Caki2 (cell line): ENCODE measurements at regions not wholly inside any gene's neighbourhood (a gene's known extent, or its start where the extent isn't known, plus 50 kb on each side); places are given as distances from the start of the nearest gene placed in this dataset.

Experiments
- DNase-seq: peaks from one replicate; pipeline ENCODE4 v3.0.0-alpha.2; 2015; ENCODE audit warnings: low read depth
- in situ Hi-C: cut with HindIII; loops from 2 replicates; pipeline ENCODE4 v1.10.0; 2016; ENCODE audit warnings: low sequenced_read_pairs, low pct_unique_long_range_greater_than_20kb, mixed read lengths

- in situ Hi-C loops: no loop called here
- DNase-seq: no peak
Observed at GRCh38 chr10:78567680-78568455, 500.9 kb upstream of the ZMIZ1 start.

GRCh38 chr10:78568620-78569019 lies 500.1 kb upstream of the ZMIZ1 start:
- in situ Hi-C loops: no loop called here
- no peak for DNase-seq

- in situ Hi-C loops: no loop called here
Observed at GRCh38 chr10:78570633-78571235, 498.0 kb upstream of the ZMIZ1 start.

GRCh38 chr10:78571286-78571685 lies 497.5 kb upstream of the ZMIZ1 start:
- in situ Hi-C loops: no loop called here
- DNase-seq: no peak

More at GRCh38 chr10:78570633-78571235, 498.0 kb upstream of the ZMIZ1 start:
- no peak for DNase-seq

- no peak for DNase-seq
- in situ Hi-C loops: no loop called here
Observed at GRCh38 chr10:78571891-78572290, 496.9 kb upstream of the ZMIZ1 start.

GRCh38 chr10:78572565-78572964 lies 496.2 kb upstream of the ZMIZ1 start:
- DNase-seq: no peak
- in situ Hi-C loops: no loop called here

- in situ Hi-C loops: no loop called here
- no peak for DNase-seq
Observed at GRCh38 chr10:78574547-78574946, 494.2 kb upstream of the ZMIZ1 start.

- in situ Hi-C loops: no loop called here
- DNase-seq: no peak
Observed at GRCh38 chr10:78575400-78575799, 493.4 kb upstream of the ZMIZ1 start.

- in situ Hi-C loops: no loop called here
- no peak for DNase-seq
Observed at GRCh38 chr10:78576276-78576675, 492.5 kb upstream of the ZMIZ1 start.

GRCh38 chr10:78577712-78578111 lies 491.1 kb upstream of the ZMIZ1 start:
- no peak for DNase-seq
- in situ Hi-C loops: no loop called here

GRCh38 chr10:78578929-78579328 lies 489.8 kb upstream of the ZMIZ1 start:
- in situ Hi-C loops: no loop called here
- no peak for DNase-seq

- DNase-seq: no peak
- in situ Hi-C loops: no loop called here
Observed at GRCh38 chr10:78579576-78579975, 489.2 kb upstream of the ZMIZ1 start.

- in situ Hi-C loops: no loop called here
- no peak for DNase-seq
Observed at GRCh38 chr10:78579995-78580394, 488.8 kb upstream of the ZMIZ1 start.

GRCh38 chr10:78581133-78581694 lies 487.6 kb upstream of the ZMIZ1 start:
- in situ Hi-C loops: no loop called here

GRCh38 chr10:78582540-78582939 lies 486.2 kb upstream of the ZMIZ1 start:
- in situ Hi-C loops: no loop called here
- DNase-seq: no peak

More at GRCh38 chr10:78581133-78581694, 487.6 kb upstream of the ZMIZ1 start:
- no peak for DNase-seq

- in situ Hi-C loops: no loop called here
- no peak for DNase-seq
Observed at GRCh38 chr10:78584266-78584665, 484.5 kb upstream of the ZMIZ1 start.

- in situ Hi-C loops: no loop called here
- no peak for DNase-seq
Observed at GRCh38 chr10:78584681-78585080, 484.1 kb upstream of the ZMIZ1 start.

- DNase-seq: no peak
- in situ Hi-C loops: no loop called here
Observed at GRCh38 chr10:78585952-78586351, 482.8 kb upstream of the ZMIZ1 start.

- DNase-seq: no peak
- in situ Hi-C loops: no loop called here
Observed at GRCh38 chr10:78588194-78588811, 480.5 kb upstream of the ZMIZ1 start.
